GM21381 (cell line): ENCODE measurements at regions not wholly inside any gene's neighbourhood (a gene's known extent, or its start where the extent isn't known, plus 50 kb on each side); places are given as distances from the start of the nearest gene placed in this dataset.

Experiments used
- ATAC-seq: cut with Tn5 transposase; IDR thresholded peaks from one replicate; pipeline ENCODE4 v1.9.1; 2021; ENCODE audit warnings: mild to moderate bottlenecking, moderate library complexity; ENCODE audit not compliant: unreplicated experiment

DNA sequence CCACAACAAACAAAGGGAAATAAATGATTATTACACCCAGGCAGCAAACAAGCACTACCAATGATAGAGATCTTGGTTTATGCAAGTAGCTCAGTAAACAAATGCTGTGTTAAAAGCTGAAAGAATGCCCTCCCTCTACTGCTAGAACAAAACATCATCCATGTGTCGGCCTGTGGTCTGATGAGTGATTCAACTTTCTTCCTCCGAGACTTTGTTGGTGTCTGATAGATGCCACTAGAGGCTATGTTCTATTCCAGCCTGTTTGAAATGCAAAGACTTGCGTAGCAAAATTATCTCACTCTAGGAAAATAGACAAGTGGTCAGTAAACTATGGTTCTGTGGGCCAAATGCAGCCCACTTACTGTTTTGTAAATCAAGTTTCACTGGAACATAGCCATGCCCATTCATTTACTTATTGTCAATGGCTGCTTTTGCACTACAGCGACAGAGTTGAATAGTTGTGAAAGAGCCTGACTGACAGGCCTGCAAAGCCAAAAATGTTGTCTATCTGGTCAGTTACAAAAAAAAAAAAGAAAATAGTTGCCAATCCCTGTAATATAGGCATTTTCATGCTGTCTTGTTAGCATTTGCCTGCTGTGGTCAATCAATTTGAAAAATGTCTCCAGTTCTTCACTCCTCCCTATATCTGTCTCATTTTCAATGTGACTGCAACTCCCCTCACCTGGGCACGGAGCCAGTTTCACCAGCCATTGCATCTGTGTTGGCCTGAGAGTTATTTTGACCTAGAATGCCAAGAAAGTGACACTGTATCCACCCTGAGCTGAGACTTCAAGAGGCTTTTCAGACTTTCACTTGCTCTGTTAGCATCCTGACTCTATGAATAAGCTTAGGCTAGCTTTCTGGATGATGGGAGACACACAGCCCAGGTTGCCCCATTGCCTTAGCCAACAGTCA is 544.6 kb upstream of the BTBD3 start:
- ATAC-seq: no peak

DNA sequence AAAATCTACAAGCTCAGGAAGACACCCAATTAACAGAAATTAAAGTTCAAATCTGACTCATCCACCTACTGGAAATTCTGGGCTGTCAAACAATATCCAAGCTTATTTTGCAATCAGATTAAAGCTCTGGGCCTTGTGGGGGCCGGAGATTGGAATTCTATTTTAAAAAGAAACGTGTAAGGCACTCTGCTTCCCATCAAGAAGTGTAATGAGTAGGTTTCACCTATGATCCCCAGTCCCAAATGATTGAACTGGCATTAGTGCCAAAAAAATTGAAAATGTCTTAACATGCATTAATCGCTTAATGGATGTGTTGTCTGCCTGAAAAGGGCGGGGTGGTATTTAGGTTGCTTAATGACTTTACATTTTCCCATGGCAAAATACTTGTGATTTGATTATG is 542.4 kb upstream of the BTBD3 start:
- no peak for ATAC-seq

DNA sequence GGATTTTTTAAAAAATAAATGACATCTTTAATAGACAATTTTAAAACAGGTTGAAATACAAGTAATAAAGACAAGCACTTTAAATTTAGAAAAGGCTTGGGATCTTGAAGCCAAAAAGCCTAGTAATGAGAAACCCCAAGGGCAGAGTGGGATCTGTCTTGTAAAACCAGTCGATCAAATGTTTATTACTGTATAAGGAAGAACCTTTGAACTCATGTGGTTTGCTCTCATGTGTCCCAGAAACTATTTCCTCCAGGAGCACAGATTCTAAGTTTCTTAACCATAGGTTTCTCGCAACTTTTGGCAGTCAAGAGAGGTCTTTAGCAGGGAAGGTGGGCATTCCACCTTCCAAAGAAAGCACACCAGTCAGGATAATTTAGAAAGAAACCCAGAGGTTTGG is 541.7 kb upstream of the BTBD3 start:
- no peak for ATAC-seq

DNA sequence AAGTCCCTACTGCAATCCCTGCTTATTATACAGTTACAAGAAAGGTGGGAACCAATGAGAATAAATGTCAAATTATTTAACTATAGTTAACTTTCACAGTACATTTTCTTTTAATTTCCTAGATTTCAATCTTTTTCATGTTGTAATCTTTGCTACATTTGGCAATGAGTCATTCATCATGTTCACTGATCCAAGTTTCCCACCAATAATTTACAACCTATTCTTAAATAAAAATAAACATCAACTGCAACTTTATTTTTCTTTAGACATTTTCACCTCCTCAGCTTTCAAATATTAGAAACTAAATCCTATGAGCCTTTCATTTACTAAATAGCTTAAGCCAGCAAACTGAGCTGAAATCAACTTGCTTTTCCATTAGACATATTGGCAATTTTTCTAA is 541.3 kb upstream of the BTBD3 start:
- ATAC-seq: no peak

DNA sequence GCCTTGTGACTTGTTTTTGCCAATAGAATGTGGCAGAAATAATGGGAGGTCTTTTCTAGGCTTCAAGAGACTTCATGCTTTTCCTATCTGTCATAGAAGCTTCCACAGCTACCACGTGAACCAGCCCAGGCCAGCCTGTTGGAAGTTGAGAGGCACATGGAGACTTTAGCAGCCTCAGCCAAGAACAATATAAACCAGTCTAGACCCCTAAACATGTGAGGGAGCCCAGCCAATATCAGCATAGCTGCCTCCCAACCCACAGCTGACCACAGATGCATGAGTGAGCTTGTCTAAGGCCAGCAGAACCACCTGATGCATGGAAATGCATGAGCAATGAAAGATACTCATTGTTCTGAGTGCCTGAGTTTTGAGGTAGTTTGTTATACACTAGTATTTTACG is 540.7 kb upstream of the BTBD3 start:
- ATAC-seq: no peak

DNA sequence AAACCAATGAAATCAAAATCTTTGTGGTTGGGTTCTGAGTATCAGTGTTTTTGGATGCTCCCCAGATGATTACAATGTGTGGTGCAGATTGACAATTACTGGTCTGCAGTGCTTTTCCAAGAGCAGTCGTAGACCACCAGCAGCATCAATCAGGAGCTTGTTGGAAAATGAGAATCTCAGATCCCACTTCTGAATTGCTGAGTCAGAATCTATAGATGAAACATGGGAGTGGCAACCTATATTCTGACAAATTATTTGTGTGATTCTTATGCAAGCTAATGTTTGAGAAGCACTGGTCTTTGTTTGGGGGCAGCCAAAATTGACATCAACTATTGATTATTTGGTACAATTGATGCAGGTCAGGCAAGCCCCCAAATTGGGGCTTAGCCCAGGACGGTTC is 539.9 kb upstream of the BTBD3 start:
- no peak for ATAC-seq

DNA sequence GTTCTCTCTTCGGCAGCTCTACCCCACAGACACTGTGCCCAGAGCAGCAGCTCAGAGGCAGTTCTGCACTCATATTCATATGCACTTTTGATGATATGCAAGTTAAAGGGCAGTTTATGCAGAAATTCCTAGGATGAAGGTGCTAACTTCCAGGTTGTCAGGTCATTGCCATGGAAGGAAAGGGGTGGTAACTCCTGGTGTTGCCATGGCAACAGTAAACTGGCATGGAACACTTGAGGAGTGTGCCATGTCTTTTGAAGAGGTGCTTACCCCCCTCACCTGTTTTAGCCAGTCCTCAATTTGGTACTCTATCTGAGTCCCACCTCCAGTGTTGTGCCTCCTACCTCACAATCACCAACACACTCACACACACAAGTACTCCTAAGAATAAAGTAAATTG is 539.4 kb upstream of the BTBD3 start:
- ATAC-seq: no peak

DNA sequence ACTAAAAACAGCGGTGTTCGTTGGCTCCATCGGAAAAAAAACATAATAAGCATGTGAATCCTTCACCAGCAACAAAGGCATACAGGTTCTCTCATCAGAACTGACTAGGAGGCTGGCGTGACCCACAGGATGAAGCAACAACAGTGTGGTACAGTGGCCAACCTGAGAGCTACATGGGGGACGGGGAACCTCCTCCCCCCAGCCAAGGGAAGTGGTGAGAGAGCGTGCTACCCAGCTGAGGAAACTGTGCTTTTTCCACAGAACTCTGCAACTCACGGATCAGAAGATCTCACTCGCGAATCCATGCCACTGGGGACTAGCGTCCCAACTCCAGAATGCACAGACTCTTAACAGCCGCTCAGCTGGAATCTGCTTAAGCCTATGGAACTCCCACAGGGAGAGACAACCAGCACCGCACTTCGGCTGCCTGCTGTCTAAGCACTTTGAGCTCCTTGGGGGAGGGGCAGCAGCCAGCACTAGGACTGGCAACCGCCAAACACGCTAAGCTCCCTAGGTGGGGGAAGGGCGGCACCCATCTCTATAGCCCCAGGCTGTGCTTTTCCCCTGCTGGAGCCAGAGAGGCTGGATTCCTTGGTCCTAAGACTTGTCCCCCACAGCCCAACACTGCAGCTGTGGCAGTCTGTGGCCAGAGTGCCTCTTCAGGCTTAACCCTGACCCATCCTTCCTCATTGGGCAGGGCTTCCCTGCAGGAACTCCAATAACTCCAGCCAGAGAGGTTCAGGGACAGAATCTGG is 538.3 kb upstream of the BTBD3 start:
- ATAC-seq: no peak

DNA sequence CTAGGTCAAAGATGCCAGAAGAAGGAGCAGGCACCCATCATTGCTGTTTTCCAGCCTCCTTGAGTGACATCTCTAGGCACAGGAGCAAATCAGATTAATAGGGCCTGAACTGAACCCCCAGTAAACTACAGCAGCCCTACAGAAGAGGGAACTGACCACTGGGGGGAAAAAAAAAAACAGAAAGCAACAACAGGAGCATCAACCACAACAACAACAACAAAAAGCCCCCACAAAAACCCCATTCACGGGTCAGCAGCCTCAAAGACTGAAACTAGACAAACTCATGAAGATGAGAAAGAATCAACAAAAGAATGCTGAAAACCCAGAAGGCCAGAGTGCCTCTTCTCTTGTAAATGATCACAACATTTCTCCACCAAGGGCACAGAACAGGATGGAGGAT is 537.4 kb upstream of the BTBD3 start:
- ATAC-seq: no peak

DNA sequence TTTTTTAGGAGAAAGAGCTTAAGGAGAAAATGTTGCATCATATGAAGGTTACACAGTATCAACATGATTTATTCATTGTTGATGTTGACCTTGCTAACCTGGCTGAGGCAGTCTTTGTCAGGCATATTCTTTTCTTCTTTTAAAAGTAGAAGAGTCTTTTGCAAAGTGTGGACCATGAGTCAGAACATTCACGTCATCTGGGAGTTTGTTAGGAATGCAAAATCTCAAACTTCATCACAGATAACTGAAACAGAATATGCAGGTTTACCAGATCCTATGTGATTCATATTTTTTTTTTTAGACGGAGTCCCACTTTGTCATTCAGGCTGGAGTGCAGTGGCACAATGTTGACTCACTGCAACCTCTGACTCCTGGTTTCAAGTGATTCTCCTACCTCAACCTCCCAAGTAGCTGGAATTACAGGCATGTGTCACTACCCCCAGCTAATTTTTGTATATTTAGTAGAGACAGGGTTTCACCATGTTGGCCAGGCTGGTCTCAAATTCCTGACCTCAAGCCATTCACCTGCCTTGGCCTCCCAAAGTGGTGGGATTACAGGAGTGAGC is 530.4 kb upstream of the BTBD3 start:
- no peak for ATAC-seq

DNA sequence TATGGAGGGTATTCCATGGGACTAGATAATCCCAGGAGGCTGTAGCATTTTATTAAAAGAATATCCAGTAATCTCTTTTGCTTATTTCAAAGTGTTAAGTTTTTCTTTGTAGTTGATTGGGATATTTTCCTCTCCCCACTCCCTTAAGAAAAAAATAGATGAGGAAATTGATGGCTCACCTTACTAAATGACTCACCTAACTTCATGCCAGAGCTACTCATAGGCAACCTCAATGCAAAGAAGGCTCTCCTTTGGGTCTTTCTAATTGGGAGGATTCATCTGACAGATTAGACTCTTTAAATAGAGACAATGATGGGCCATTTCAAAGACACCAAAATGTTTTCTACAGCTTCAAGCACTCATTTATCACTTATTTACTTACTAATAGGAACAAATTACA is 528.5 kb upstream of the BTBD3 start:
- no peak for ATAC-seq

DNA sequence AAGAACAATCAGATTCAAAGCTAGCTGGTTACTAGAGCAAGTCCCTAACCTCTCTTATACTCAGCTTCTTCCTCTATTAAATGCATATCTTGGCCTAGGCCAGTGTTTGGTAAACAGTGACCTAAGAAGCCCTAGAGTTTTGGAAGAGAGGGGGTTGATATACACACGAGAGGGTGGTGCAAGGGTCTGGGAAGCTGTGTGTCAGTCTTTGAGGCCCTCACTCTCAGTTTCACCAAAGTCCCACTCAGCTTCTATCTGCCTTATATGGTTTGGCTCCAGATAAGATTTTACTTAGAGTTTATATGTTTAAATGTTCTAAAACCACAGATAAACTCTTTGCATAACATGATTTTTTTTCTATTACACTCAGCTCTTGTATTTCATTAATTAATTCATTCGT is 526.1 kb upstream of the BTBD3 start:
- ATAC-seq: no peak

DNA sequence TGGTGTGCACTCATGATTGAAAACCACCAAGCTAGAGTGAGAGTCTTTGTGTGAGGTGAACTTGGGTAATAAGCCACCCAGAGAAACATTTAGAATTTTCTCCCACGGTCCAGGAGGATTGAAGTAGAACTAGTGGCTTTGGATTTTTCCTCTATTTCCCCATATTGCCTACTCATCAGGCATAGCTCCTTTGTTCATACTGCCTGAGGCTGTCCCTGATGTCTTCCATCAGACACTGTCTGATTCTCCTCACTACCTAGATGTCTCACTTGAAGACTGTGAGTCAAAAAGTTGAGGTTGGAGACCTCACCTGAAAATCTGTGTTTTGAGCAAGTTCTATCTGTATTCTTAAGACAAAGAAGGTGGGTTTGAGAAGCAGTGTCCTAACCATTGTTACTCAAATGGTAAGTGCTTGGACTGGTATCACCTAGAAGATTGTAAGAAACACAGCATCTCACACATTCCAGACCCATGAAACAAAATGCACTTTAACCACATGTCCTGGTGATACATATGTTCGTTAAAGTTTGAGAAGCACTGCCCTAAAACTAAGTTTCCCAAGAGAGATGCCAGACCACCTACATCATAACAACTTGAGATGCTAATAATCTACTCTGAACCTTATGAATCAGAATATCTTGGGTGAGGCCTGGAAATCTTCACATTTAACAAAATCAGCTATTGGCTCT is 523.4 kb upstream of the BTBD3 start:
- ATAC-seq: no peak

DNA sequence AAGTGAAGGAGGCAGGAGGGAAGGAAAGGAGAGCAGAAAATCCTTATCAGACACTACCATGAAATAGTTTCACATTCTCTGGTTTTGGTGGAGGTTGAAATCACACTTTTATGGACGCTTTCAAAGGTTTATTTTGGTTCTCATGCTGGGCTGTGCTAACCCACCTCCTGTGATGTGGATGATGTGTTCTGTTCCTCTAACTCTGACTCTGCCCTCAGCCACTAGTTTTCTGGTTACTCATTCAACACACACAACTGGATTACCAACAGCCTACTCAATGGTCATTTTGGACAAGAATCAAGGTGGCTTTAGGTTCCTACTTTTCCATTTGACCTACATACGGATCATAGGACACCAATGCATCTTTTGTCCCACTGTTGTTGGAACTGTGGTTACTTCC is 522.1 kb upstream of the BTBD3 start:
- ATAC-seq: no peak

DNA sequence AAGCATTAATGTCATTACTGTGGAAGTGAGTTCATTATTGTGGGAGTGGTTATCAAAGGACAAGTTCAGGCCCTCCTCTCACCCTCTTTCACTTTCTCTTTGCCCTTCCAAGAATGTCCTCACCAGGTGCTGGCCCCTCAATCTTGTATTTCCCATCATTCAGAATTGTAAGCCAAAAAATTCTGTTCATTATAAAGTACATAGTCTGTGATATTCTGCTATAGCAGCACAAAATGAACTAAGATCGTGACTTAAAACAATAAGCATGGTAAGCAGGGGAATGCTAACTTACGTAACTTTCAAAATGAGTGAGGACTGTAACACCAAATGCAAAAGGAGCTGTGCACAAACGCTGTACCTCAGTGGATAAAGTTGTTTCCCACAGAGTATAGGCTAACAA is 515.7 kb upstream of the BTBD3 start:
- ATAC-seq: peak; percentile 57

DNA sequence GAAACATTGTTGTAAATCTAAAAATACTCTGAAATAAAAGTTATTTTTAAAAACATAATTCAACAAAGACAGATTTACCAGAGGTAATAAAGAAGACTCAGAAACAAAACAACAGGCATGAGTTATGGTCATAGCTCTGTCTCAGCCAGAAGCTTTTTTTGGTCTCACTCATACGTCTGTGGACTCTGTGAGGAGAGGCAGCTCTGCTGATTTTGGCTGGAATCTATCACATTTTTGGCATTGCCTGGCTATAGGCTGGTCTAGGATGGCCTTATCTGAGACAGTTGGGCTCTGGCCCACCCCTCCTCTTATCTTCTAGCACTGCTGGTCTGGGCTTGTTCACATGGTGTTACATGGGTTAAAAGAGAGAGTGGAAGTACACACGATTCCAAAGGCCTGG is 514.0 kb upstream of the BTBD3 start:
- no peak for ATAC-seq

DNA sequence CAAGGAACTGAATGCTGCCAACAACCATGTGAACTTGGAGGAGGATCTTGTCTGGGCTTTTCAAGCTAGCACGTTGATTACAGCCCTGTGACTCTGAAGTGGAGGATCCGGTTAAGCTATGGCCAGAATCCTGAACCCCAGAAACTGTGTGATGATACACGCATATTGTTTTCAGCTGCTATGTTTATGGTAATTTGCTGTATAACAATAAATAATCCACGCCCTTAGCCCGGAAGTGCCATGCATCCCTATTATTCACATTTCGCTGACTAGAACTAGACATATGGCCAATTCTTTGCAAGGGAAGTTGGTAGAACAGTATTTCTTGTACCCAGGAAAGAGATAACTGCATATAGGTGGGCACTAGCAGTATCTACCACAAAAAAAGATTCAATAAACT is 510.8 kb upstream of the BTBD3 start:
- ATAC-seq: no peak

DNA sequence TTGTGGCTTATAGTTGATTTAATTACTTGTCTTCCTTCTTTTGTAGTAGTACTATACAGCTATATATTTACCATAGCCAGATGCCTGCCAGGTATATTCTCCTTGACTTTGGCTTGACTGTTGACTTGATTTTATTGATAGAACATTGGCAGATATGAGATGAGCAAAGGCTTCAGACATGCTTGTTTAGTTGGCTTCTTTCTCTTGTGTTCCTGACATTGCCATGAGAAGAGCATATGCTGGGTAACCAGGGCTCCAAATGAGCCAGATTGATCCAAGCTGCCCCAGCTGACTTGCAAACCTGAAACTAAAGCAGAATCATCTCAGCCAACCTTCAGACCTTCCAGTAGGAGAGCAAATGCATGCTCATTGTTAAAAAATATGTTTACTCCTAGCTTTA is 508.1 kb upstream of the BTBD3 start:
- ATAC-seq: no peak

DNA sequence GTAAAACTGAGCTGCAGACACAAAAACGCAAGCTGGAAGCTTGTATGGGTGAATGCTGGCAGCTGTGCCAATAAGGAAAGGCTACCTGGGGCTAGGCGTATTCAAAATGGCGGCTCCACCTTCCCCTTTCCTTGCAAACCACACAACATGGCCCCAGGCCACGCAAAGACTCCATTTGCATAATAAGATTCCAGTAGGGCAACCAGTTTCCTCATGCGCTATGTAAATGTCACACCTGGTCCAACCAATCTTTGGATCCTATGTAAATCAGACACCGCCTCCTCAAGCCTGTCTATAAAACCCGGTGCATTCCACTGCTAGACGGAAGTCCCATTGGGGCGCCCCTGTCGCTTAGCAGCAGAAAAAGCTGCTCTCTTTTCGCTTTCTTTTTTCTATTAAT is 505.9 kb upstream of the BTBD3 start:
- no peak for ATAC-seq

DNA sequence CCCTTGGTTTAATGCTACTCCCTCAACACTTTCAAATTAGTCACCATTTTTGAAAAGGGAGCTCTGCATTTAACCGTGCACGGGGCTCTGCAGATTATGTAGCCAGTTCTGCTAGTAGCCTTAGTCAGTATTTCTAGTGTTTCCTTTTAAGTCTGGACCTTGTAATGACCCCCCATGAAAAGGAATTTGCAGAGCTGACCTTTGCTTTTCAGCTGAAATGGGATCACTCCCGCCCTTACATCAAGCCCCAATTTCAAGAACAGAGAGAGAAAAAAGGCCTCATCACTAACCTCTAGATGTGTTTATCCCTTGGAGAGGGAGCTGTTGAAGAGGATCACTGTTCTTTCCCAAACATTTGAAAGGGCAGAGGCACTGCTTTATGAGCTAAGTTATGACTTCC is 490.7 kb upstream of the BTBD3 start:
- no peak for ATAC-seq

DNA sequence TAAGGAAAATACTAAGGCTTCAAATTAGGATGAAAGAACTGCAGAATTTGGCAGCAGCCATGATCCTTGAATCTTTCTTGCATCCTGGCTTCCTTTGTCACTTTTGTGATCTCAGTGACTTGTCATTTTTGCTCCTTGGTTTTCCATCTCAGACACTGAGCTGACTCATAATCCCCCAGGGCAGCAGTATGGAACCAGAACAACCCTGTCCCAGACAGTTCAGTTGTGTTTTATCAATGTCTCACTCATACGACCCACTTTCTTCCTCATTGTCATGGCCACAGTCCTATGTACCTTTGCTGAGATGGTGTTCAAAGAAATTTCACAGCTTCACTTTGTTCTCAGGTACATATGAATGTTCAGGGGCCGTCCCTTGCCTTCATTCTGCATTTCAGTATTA is 488.5 kb upstream of the BTBD3 start:
- ATAC-seq: no peak
